Gastrocnemius medialis (tissue), 4 donors: ENCODE measurements at regions not wholly inside any gene's neighbourhood (a gene's known extent, or its start where the extent isn't known, plus 50 kb on each side); places are given as distances from the start of the nearest gene placed in this dataset.

Experiments used
- CTCF ChIP-seq, 5 experiments: fragments of 450-650 bp in 3 of 5; fragments of 200-600 bp in 2 of 5; sonication (generic) in 2 of 5; IDR thresholded peaks in 4 of 5; conservative IDR thresholded peaks in 1 of 5; 1 replicate in 4 of 5; 2 replicates in 1 of 5; pipeline ENCODE4 v1.5.1; 2016 to 2019; ENCODE audit warnings: antibody characterized with exemption in 5 of 5, mild to moderate bottlenecking in 3 of 5, moderate library complexity in 3 of 5
- POLR2A ChIP-seq, 2 donors: fragments of 450-650 bp; IDR thresholded peaks; one replicate each; pipeline ENCODE4 v1.6.1; 2017; ENCODE audit warnings: antibody characterized with exemption in 2 of 2, mild to moderate bottlenecking in 2 of 2, moderate library complexity in 2 of 2

- TF ChIP-seq CTCF (IDR thresholded peaks at IDR 0.05 in 4 of 5, conservative IDR thresholded peaks at IDR 0.05 in 1 of 5) (no peak), POLR2A (IDR thresholded peaks at IDR 0.05) (no peak)
These were observed 500.1 kb upstream of the CCDC196 start for GRCh38 chr14:65986041-65986440.
